Trophoblast cell (in vitro differentiated cells and primary cell): ENCODE measurements at regions not wholly inside any gene's neighbourhood (a gene's known extent, or its start where the extent isn't known, plus 50 kb on each side); places are given as distances from the start of the nearest gene placed in this dataset.
"Not testable (repeated sequence)": the region's sequence is repeated elsewhere in the genome, so short reads cannot be mapped to it uniquely, and the experiment has no call there.

Experiments
- DNase-seq, 2 donors: peaks; one replicate each; pipeline ENCODE4 v3.0.0-alpha.2; 2016
- H2AFZ ChIP-seq: 2 replicates; pipeline ENCODE4 v1.6.1; 2013; ENCODE audit warnings: low read length, moderate library complexity, mild to moderate bottlenecking; ENCODE audit not compliant: insufficient read depth, poor library complexity
- H2AK5ac ChIP-seq: 2 replicates; pipeline ENCODE4 v1.6.1; 2013; ENCODE audit warnings: mild to moderate bottlenecking, low read length
- H2BK120ac ChIP-seq: 2 replicates; pipeline ENCODE4 v1.6.1; 2013; ENCODE audit warnings: low read length, mild to moderate bottlenecking, moderate library complexity; ENCODE audit not compliant: insufficient read depth, poor library complexity
- H2BK12ac ChIP-seq: 2 replicates; pipeline ENCODE4 v1.6.1; 2013; ENCODE audit warnings: mild to moderate bottlenecking, low read length, moderate library complexity
- H2BK5ac ChIP-seq: 2 replicates; pipeline ENCODE4 v1.6.1; 2013; ENCODE audit warnings: low read length, low read depth, moderate library complexity, mild to moderate bottlenecking; ENCODE audit not compliant: poor library complexity
- H3K14ac ChIP-seq: 2 replicates; pipeline ENCODE4 v1.6.1; 2013; ENCODE audit warnings: mild to moderate bottlenecking, low read length
- H3K18ac ChIP-seq: 2 replicates; pipeline ENCODE4 v1.6.1; 2013; ENCODE audit warnings: mild to moderate bottlenecking, low read length
- H3K23ac ChIP-seq: 2 replicates; pipeline ENCODE4 v1.6.1; 2013; ENCODE audit warnings: low read length
- H3K27ac ChIP-seq: 2 replicates; pipeline ENCODE4 v1.5.1; 2013; ENCODE audit warnings: low read depth, mild to moderate bottlenecking, inconsistent platforms, low read length, moderate library complexity
- H3K27me3 ChIP-seq: 2 replicates; pipeline ENCODE4 v1.6.1; 2013; ENCODE audit warnings: inconsistent platforms, mild to moderate bottlenecking, low read length, moderate library complexity; ENCODE audit not compliant: insufficient read depth
- H3K36me3 ChIP-seq, 2 experiments: 1 replicate in 1 of 2; 2 replicates in 1 of 2; pipeline ENCODE4 v1.6.1; 2013; ENCODE audit warnings: low read length in 2 of 2, mild to moderate bottlenecking in 2 of 2, moderate library complexity in 1 of 2; ENCODE audit not compliant: insufficient read depth in 2 of 2, control insufficient read depth in 1 of 2
- H3K4ac ChIP-seq: 2 replicates; pipeline ENCODE4 v1.6.1; 2013; ENCODE audit warnings: low read depth, mild to moderate bottlenecking, low read length, moderate library complexity
- H3K4me1 ChIP-seq, 2 experiments: 1 replicate in 1 of 2; 2 replicates in 1 of 2; pipeline ENCODE4 v1.6.1; 2013; ENCODE audit warnings: low read length in 2 of 2, mild to moderate bottlenecking in 2 of 2, moderate library complexity in 1 of 2; ENCODE audit not compliant: insufficient read depth in 2 of 2, control insufficient read depth in 1 of 2
- H3K4me2 ChIP-seq: 2 replicates; pipeline ENCODE4 v1.6.1; 2013; ENCODE audit warnings: inconsistent platforms, mild to moderate bottlenecking, low read length, moderate library complexity
- H3K4me3 ChIP-seq: 2 replicates; pipeline ENCODE4 v1.5.1; 2013; ENCODE audit warnings: mild to moderate bottlenecking, low read depth, low read length, inconsistent platforms
- H3K79me1 ChIP-seq: one replicate; pipeline ENCODE4 v1.6.1; 2013; ENCODE audit warnings: low read length
- H3K79me2 ChIP-seq: 2 replicates; pipeline ENCODE4 v1.6.1; 2013; ENCODE audit warnings: low read length, mild to moderate bottlenecking; ENCODE audit not compliant: control insufficient read depth, insufficient read depth, poor library complexity
- H3K9ac ChIP-seq: 2 replicates; pipeline ENCODE4 v1.6.1; 2013; ENCODE audit warnings: mild to moderate bottlenecking, low read length
- H3K9me3 ChIP-seq: 2 replicates; pipeline ENCODE4 v1.6.1; 2013; ENCODE audit warnings: low read depth, mild to moderate bottlenecking, control low read depth, inconsistent platforms, low read length; ENCODE audit not compliant: insufficient read depth
- H4K12ac ChIP-seq: 2 replicates; pipeline ENCODE4 v1.6.1; 2013; ENCODE audit warnings: low read depth, mild to moderate bottlenecking, low read length, moderate library complexity
- H4K8ac ChIP-seq: 2 replicates; pipeline ENCODE4 v1.6.1; 2013; ENCODE audit warnings: low read depth, mild to moderate bottlenecking, low read length, moderate library complexity
- H4K91ac ChIP-seq: one replicate; pipeline ENCODE4 v1.6.1; 2013; ENCODE audit warnings: low read depth, mild to moderate bottlenecking, low read length, moderate library complexity
- WGBS: extraction: QIAGEN DNeasy Blood & Tissue Kit; methylation state at CpG from one replicate; pipeline ENCODE4 v1.1.7; 2013; ENCODE audit warnings: missing lambda C conversion rate; ENCODE audit not compliant: insufficient read length, insufficient coverage; ENCODE audit errors: extremely low coverage; 5-methylcytosine and 5-hydroxymethylcytosine counted together

- H2AK5ac ChIP-seq, H4K91ac ChIP-seq, H3K27me3 ChIP-seq, H2BK12ac ChIP-seq, H3K4ac ChIP-seq, H3K18ac ChIP-seq, H2BK5ac ChIP-seq, H3K4me3 ChIP-seq, H3K79me2 ChIP-seq, H3K4me1 ChIP-seq, H3K9me3 ChIP-seq, H3K79me1 ChIP-seq, H3K4me2 ChIP-seq, H3K9ac ChIP-seq, H3K14ac ChIP-seq, H3K36me3 ChIP-seq, H4K12ac ChIP-seq, H2BK120ac ChIP-seq, H3K23ac ChIP-seq, H3K27ac ChIP-seq, H2AFZ ChIP-seq, DNase-seq, H4K8ac ChIP-seq: not testable (repeated sequence)
- no CpG with 5 or more reads among the region's 3 CpGs for WGBS
Measured at GRCh38 chr17:21470422-21470821, 94.3 kb downstream of the KCNJ12 start.

- no peak overlapping the region for H3K23ac ChIP-seq
- no peaks in the 10 kb centered on the region for H3K79me2 ChIP-seq
- H4K12ac ChIP-seq = no peak overlapping the region
- no peak overlapping the region for H4K91ac ChIP-seq
- H3K4me3 ChIP-seq = no peak overlapping the region
- H3K27ac ChIP-seq = no peak overlapping the region
- H3K9me3 ChIP-seq = peaks cover 3% of the 10 kb centered on the region
- H3K18ac ChIP-seq = no peak overlapping the region
- H2BK120ac ChIP-seq = no peak overlapping the region
- no peak overlapping the region for H3K14ac ChIP-seq
- WGBS = no CpG with 5 or more reads among the region's 1 CpG
- no peak overlapping the region for H3K4ac ChIP-seq
- no peak overlapping the region for H3K9ac ChIP-seq
- no peaks in the 10 kb centered on the region for H3K36me3 ChIP-seq
- H3K79me1 ChIP-seq = no peaks in the 10 kb centered on the region
- no peak overlapping the region for H2BK5ac ChIP-seq
- H2AFZ ChIP-seq = no peak overlapping the region
- H3K27me3 ChIP-seq = no peaks in the 10 kb centered on the region
- no peak overlapping the region for H2BK12ac ChIP-seq
- no peak for DNase-seq
- no peak overlapping the region for H3K4me2 ChIP-seq
- no peak overlapping the region for H4K8ac ChIP-seq
- H3K4me1 ChIP-seq = no peaks in the 10 kb centered on the region
- no peak overlapping the region for H2AK5ac ChIP-seq
Measured at GRCh38 chr17:21470861-21471260, 94.7 kb downstream of the KCNJ12 start.

- Histone ChIP-seq H3K4ac (no peak overlapping the region), H3K14ac (no peak overlapping the region), H3K23ac (no peak overlapping the region), H3K18ac (no peak overlapping the region), H3K9me3 (peaks cover 3% of the 10 kb centered on the region), H3K36me3 (no peaks in the 10 kb centered on the region), H3K4me3 (no peak overlapping the region), H2BK5ac (no peak overlapping the region), H3K9ac (no peak overlapping the region), H3K4me2 (no peak overlapping the region), H4K91ac (no peak overlapping the region), H2BK12ac (no peak overlapping the region), H4K12ac (no peak overlapping the region), H2AK5ac (no peak overlapping the region), H3K27me3 (no peaks in the 10 kb centered on the region), H3K27ac (no peak overlapping the region), H3K79me2 (no peaks in the 10 kb centered on the region), H2BK120ac (no peak overlapping the region), H2AFZ (no peak overlapping the region), H4K8ac (no peak overlapping the region), H3K79me1 (no peaks in the 10 kb centered on the region), H3K4me1 (no peaks in the 10 kb centered on the region)
- WGBS = no CpG with 5 or more reads among the region's 5 CpGs
- no peak for DNase-seq
Measured at GRCh38 chr17:21474815-21475214, 98.7 kb downstream of the KCNJ12 start.

- Histone ChIP-seq H3K27ac (no peak overlapping the region), H3K79me1 (no peaks in the 10 kb centered on the region), H3K18ac (no peak overlapping the region), H3K14ac (no peak overlapping the region), H3K27me3 (no peaks in the 10 kb centered on the region), H4K12ac (no peak overlapping the region), H2BK5ac (no peak overlapping the region), H3K4me3 (no peak overlapping the region), H2BK12ac (no peak overlapping the region), H3K9me3 (peaks cover 3% of the 10 kb centered on the region), H3K4me2 (no peak overlapping the region), H3K36me3 (no peaks in the 10 kb centered on the region), H2AFZ (no peak overlapping the region), H3K79me2 (no peaks in the 10 kb centered on the region), H3K9ac (no peak overlapping the region), H2AK5ac (no peak overlapping the region), H3K4me1 (no peaks in the 10 kb centered on the region), H4K91ac (no peak overlapping the region), H4K8ac (no peak overlapping the region), H3K23ac (no peak overlapping the region), H2BK120ac (no peak overlapping the region), H3K4ac (no peak overlapping the region)
- no CpG with 5 or more reads among the region's 8 CpGs for WGBS
- DNase-seq = no peak
Measured at GRCh38 chr17:21475571-21475970, 99.4 kb downstream of the KCNJ12 start.
